ENCODE measurements at regions not wholly inside any gene's neighbourhood (a gene's known extent, or its start where the extent isn't known, plus 50 kb on each side); places are given as distances from the start of the nearest gene placed in this dataset.

DNA sequence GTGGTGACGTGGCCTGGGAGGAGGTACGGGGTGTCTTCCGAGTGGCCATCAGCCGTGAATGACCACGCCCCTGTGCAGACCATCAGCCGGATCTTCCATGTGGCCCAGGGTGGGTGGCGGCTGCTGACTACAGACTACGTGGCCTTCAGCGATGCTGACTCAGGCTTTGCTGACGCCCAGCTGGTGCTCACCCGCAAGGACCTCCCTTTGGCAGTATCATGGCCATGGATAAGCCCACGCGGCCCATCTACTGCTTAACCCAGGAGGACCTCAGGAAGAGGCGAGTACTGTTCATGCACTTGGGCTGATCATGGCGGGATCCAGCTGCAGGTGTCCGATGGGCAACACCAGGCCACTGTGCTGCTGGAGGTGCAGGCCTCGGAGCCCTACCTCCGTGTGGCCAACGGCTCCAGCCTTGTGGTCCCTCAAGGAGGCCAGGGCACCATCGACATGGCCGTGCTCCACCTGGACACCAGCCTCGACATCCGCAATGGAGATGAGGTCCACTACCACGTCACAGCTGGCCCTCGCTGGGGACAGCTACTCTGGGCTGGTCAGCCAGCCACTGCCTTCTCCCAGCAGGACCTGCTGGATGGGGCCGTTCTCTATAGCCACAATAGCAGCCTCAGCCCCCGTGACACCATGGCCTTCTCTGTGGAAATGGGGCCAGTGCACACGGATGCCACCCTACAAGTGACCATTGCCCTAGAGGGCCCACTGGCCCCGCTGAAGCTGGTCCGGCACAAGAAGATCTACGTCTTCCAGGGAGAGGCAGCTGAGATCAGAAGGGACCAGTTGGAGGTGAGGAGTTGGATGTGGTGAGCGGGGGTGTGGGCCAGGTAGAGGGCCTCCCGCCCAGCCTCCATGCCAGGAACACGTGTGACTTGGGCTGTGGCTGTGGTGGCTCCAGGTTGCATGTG is 178.4 kb downstream of the TBC1D2B start:
- TF ChIP-seq POLR2A (IDR thresholded peaks at IDR 0.05; ENCODE audit: extremely low read depth, insufficient read length) (no peak), CTCF (IDR thresholded peaks at IDR 0.05; ENCODE audit: low read depth, low read length) (no peak)

Measured in NB4 (cell line).